Central memory CD8-positive, alpha-beta T cell (primary cell): ENCODE measurements at regions not wholly inside any gene's neighbourhood (a gene's known extent, or its start where the extent isn't known, plus 50 kb on each side); places are given as distances from the start of the nearest gene placed in this dataset.
A peak's percentile ranks its signal among the peaks of the same experiment; 100 is the strongest.

Source experiments
- ATAC-seq: fragments of 150-1000 bp; cut with Tn5 transposase; replicated peaks from 2 replicates; pipeline ENCODE4 v1.10.0; 2022; ENCODE audit warnings: mild to moderate bottlenecking, moderate FRiP score, moderate number of reproducible peaks; ENCODE audit not compliant: poor library complexity, severe bottlenecking; ENCODE audit errors: extremely low read depth
- DNase-seq, 2 donors: peaks; one replicate each; pipeline ENCODE4 v3.0.0; 2021; ENCODE audit warnings: low spot score in 2 of 2
- H3K27ac Mint-ChIP-seq: one replicate; pipeline ENCODE4 v1.8.0; 2022; ENCODE audit warnings: low read depth, mild to moderate bottlenecking, moderate library complexity, mixed read lengths
- H3K27me3 Mint-ChIP-seq: one replicate; pipeline ENCODE4 v1.8.0; 2022; ENCODE audit warnings: mixed read lengths
- H3K36me3 Mint-ChIP-seq: one replicate; pipeline ENCODE4 v1.8.0; 2022; ENCODE audit warnings: mild to moderate bottlenecking, moderate library complexity, mixed read lengths; ENCODE audit not compliant: insufficient read depth
- H3K4me1 Mint-ChIP-seq: one replicate; pipeline ENCODE4 v1.8.0; 2022; ENCODE audit warnings: mixed read lengths
- H3K4me3 Mint-ChIP-seq: one replicate; pipeline ENCODE4 v1.8.0; 2022; ENCODE audit warnings: mild to moderate bottlenecking, moderate library complexity, mixed read lengths
- H3K9me3 Mint-ChIP-seq: one replicate; pipeline ENCODE4 v1.8.0; 2022; ENCODE audit warnings: mixed read lengths

DNA sequence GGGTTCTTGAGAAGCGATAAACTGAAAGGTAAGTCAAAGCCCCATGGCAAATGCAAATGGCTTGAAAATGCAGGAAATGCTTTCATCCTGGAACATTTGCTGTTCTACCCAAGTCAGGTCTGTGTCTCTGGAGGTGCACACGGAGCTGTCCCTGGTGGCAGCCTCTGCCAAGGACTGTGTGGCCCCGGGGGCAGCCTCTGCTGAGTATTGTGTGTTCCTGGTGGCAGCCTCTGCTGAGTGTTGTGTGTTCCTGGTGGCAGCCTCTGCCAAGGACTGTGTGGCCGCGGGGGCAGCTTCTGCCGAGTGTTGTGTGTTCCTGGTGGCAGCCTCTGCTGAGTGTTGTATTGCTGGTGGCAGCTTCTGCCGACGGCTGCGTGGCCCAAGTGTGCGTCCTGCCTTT, 135.6 kb upstream of the ALKAL2 start:
- ATAC-seq, result no peak
- no peak overlapping the region for H3K27ac Mint-ChIP-seq

DNA sequence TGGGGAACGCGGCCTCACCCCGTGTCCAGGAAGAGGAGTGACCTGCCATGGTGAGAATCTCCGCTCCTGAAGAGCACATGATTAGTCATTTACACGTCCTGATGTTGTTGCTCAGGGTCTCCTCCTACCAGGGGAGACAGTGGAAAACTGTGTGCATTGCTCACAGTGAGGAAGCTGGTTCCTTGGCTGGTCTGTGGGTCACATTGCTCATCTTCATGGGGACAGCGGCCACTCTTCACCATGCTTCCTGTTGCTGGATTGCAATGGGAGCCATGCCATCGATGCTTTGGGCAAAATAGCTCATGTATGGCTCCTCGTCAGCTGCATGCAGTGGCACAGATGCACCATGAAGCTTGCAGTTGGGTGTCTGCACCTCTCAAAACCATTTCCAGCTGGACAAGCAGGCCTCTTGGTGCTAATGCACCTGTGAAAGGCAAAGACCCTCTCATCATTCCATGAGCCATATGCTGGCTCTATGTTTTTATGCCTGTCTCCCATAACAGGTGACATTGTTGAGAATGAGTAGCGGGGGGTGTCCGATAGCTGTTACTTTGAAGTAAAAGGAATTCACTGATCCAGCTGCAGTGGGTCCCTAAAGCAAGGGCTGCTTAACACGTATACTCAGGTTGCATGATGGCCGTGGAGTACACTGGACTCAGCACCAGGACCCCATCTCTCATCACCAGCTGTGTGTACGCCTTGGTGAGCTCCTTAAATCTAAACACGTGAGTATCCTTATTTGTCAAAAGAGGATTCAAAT, 135.0 kb upstream of the ALKAL2 start:
- H3K27me3 Mint-ChIP-seq, result peaks cover 13% of the 10 kb centered on the region
- DNase-seq (no peak), ATAC-seq (no peak)
- H3K4me3 Mint-ChIP-seq, result no peak overlapping the region
- H3K9me3 Mint-ChIP-seq, result no peaks in the 10 kb centered on the region
- no peak overlapping the region for H3K27ac Mint-ChIP-seq
- peaks cover 5% of the 10 kb centered on the region for H3K36me3 Mint-ChIP-seq
- H3K4me1 Mint-ChIP-seq, result no peaks in the 10 kb centered on the region

More for the DNA sequence above, 135.6 kb upstream of the ALKAL2 start:
- DNase-seq, result no peak
- Mint-ChIP-seq H3K4me1 (no peaks in the 10 kb centered on the region), H3K4me3 (no peak overlapping the region), H3K27me3 (peaks cover 8% of the 10 kb centered on the region), H3K9me3 (no peaks in the 10 kb centered on the region), H3K36me3 (peaks cover 5% of the 10 kb centered on the region)

DNA sequence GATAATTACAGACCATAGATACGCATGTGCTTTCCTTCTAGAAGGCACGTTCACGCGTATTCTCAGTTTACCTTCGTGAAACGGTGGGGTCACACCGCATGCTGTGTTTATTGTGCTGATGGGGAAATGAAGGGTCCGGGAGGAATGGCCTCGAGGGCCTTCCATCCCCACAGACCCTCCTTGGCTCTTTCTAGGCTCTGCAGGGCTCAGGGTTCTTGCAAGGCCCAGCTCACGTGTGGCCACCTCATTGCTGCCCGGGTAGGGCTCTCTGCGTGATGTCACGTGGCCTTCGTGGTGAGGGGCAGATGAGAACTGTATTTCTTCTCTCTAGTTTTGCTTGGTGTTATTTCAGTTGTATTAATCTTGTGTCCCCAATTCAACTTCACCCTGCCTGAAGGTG, 133.5 kb upstream of the ALKAL2 start:
- H3K27me3 Mint-ChIP-seq, result peaks cover 13% of the 10 kb centered on the region
- H3K4me1 Mint-ChIP-seq, result no peaks in the 10 kb centered on the region
- ATAC-seq (no peak), DNase-seq (no peak)
- no peak overlapping the region for H3K27ac Mint-ChIP-seq
- H3K9me3 Mint-ChIP-seq, result no peaks in the 10 kb centered on the region
- no peak overlapping the region for H3K4me3 Mint-ChIP-seq
- peaks cover 5% of the 10 kb centered on the region for H3K36me3 Mint-ChIP-seq

DNA sequence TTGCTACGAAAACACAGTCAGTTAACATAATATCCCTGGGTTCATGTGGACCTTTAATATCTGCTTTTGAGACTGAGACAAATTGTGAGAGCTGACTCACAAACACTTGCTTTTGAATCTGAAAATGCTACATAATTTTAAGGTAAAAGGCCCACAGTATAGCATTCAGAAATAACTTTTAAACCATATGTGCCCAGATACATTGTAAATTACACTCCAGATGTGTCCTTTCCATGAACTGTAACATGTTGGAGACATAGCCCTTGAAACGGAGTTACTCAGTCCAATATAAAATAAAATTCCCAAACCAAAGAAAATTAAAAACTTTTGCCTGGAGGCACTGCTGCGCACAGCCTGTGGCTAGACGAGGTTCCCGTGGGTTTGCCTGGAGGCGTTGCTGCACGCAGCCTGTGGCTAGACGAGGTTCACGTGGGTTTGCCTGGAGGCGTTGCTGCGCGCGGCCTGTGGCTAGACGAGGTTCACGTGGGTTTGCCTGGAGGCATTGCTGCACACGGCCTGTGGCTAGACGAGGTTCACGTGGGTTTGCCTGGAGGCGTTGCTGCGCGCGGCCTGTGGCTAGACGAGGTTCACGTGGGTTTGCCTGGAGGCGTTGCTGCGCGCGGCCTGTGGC, 131.9 kb upstream of the ALKAL2 start:
- peak; percentile 32 for ATAC-seq
- Mint-ChIP-seq H3K27ac (no peak overlapping the region), H3K36me3 (peaks cover 8% of the 10 kb centered on the region), H3K9me3 (no peaks in the 10 kb centered on the region), H3K4me1 (no peaks in the 10 kb centered on the region), H3K4me3 (no peak overlapping the region), H3K27me3 (peaks cover 28% of the 10 kb centered on the region)
- DNase-seq, result no peak

DNA sequence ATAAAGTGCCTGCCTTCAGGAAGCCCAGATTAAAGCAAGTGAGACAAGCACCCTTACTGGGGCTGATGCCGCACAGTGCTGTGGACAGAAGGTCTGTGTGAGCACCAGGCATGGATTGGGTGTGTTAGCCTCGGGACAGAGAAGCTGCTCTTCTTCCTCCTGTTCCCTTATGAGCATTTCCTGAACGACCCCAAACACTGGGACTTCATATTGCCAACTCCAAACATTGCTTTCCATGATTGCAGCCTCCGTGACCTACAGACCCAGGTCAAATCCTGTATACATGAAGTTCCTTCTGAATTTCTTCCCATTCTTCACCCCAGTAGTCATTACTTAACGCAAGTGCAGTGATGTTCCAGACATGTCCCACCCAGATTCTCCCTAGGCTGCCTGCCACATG, 129.8 kb upstream of the ALKAL2 start:
- DNase-seq (no peak), ATAC-seq (no peak)
- Mint-ChIP-seq H3K36me3 (peaks cover 8% of the 10 kb centered on the region), H3K4me3 (no peak overlapping the region), H3K27ac (no peak overlapping the region), H3K27me3 (peaks cover 30% of the 10 kb centered on the region), H3K9me3 (no peaks in the 10 kb centered on the region), H3K4me1 (no peaks in the 10 kb centered on the region)

DNA sequence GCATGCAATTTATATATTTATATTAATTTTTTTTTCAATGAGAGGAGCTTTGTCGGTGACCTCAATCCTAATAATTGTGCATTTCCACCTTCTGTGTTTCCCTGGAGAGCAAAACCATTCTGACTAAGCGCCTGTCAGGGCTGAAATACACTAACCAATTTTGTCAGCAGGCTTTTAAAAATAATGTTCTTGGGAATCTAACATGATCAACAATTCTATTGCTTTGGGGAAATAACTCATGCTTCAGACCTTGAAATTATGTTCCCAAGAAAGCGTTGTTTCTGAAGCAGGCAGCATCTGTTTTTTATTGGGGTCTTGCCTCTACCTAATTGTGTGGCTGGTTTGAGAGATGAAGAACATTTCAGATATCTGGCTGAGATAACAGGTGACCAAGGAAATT, 129.1 kb upstream of the ALKAL2 start:
- H3K27me3 Mint-ChIP-seq, result peaks cover 30% of the 10 kb centered on the region
- H3K9me3 Mint-ChIP-seq, result no peaks in the 10 kb centered on the region
- no peaks in the 10 kb centered on the region for H3K4me1 Mint-ChIP-seq
- DNase-seq (no peak), ATAC-seq (no peak)
- no peak overlapping the region for H3K27ac Mint-ChIP-seq
- H3K36me3 Mint-ChIP-seq, result peaks cover 8% of the 10 kb centered on the region
- H3K4me3 Mint-ChIP-seq, result no peak overlapping the region

DNA sequence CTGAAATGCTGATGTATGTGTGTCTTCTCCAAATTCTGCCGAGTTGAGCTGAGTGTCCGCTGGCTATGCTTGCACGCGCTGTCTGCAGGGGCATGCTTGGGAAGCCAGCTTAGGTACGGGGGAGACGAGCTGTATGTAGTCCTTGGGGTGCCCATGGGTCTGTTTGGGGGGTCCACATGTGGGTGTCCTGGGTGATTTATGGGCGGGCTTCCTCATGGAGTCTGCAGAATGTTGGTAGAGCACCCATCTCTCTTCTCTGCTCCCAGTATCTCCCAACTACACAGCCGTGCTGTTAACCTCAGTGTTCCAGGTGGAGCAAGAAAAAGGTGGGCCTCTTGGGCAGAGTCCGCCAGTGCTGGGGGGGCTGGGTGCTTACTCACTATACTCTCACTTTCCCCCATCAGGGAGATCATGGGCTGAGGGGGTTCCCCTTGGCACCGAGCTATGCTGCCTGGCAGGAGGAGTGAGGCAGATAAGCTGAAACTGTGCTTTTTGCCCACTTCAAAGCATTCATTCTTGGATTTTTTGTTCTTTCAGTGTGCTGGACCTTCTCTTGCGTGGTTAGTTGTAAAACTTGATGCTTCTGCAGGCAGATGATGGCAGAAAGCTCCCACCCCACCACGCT, 128.2 kb upstream of the ALKAL2 start:
- no peak for ATAC-seq

DNA sequence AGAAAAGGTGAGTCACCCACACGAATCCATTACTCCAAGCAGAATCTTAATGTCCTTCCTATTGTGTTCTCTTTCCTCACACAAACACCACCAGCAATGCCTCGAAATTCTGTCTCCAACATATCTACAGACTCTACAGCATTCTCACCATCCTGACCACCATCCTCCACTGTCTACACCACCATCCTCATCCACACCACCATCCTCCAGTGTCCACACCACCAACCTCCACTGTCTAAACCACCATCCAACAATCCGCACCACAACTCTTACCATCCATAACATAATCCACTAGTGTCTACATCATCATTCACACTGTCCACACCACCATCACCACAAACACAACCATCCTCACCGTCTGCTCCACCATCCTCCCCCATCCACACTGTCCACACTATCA, 121.6 kb upstream of the ALKAL2 start:
- Mint-ChIP-seq H3K4me1 (no peaks in the 10 kb centered on the region), H3K9me3 (peaks cover 6% of the 10 kb centered on the region), H3K27ac (no peak overlapping the region), H3K27me3 (no peaks in the 10 kb centered on the region), H3K4me3 (no peak overlapping the region), H3K36me3 (no peaks in the 10 kb centered on the region)
- DNase-seq (no peak), ATAC-seq (no peak)

More for the DNA sequence above, 128.2 kb upstream of the ALKAL2 start:
- DNase-seq, result no peak
- H3K9me3 Mint-ChIP-seq, result no peaks in the 10 kb centered on the region
- H3K27ac Mint-ChIP-seq, result no peak overlapping the region
- H3K27me3 Mint-ChIP-seq, result peaks cover 30% of the 10 kb centered on the region
- H3K36me3 Mint-ChIP-seq, result peaks cover 8% of the 10 kb centered on the region
- no peak overlapping the region for H3K4me3 Mint-ChIP-seq
- no peaks in the 10 kb centered on the region for H3K4me1 Mint-ChIP-seq

DNA sequence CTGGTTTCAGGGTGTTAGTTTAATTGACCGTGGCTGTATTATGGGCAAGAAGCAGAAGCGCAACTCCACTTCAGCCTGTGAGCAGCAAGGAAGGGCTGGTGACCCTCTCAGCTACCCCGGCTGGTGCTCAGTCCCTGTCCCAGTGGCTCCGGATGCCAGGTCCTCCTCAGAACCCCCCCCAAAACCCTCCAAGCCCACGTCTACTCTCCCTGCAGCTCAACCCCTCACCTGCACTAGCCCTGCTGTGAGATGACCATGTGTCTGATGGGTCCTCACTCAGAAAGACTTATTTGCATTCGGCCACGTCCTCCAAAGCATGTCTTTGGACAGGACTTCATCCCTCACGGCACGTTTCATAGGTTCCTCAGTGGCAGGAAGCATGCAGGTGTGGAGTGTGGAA, 119.7 kb upstream of the ALKAL2 start:
- Mint-ChIP-seq H3K4me1 (peaks cover 6% of the 10 kb centered on the region), H3K27me3 (no peaks in the 10 kb centered on the region), H3K36me3 (no peaks in the 10 kb centered on the region), H3K9me3 (peaks cover 10% of the 10 kb centered on the region), H3K4me3 (no peak overlapping the region), H3K27ac (no peak overlapping the region)
- ATAC-seq (no peak), DNase-seq (no peak)

DNA sequence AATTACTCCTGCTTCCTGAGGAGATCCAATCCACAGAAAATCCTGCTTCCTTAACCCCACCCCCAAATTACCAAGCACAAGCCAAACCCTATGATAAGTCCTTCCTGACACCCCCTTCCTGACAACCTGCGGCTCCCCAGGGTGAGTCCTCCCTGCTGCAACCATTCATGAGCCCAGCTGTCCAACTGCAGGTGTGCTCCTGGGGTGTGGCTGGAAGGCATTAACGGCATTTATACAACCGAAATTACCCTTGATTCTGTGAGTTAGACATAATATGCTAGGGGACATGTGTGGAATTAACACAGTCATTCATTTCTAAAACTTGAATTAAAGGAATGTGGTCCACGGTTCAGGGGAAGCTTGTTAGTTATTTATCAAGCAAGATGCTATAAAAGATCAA, 119.0 kb upstream of the ALKAL2 start:
- no peak for ATAC-seq
- H3K27ac Mint-ChIP-seq, result no peak overlapping the region
- H3K27me3 Mint-ChIP-seq, result no peaks in the 10 kb centered on the region
- H3K4me3 Mint-ChIP-seq, result no peak overlapping the region
- no peak for DNase-seq
- H3K9me3 Mint-ChIP-seq, result peaks cover 10% of the 10 kb centered on the region
- peaks cover 6% of the 10 kb centered on the region for H3K4me1 Mint-ChIP-seq
- H3K36me3 Mint-ChIP-seq, result no peaks in the 10 kb centered on the region

DNA sequence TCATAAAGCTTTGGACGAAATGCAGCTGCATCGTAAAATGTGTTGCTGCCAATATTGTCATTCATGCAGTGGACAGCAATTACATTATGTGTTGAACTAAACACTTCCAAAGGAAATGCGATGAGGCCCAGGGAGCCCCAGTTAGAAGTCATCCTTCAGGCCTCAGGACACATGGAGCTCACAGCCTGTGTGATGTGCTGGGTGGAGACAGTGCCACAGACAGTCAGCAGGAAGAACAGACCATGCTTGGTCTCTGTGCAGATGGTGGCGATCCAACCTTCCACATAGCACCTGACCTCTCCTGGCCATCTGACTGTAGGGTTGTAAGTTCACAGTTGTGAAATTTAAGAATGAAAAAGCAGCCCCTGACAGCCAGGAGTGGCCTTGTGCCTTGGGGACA, 118.3 kb upstream of the ALKAL2 start:
- Mint-ChIP-seq H3K27me3 (no peaks in the 10 kb centered on the region), H3K36me3 (no peaks in the 10 kb centered on the region), H3K4me1 (peaks cover 6% of the 10 kb centered on the region), H3K9me3 (peaks cover 10% of the 10 kb centered on the region), H3K27ac (no peak overlapping the region), H3K4me3 (no peak overlapping the region)
- ATAC-seq (no peak), DNase-seq (no peak)

DNA sequence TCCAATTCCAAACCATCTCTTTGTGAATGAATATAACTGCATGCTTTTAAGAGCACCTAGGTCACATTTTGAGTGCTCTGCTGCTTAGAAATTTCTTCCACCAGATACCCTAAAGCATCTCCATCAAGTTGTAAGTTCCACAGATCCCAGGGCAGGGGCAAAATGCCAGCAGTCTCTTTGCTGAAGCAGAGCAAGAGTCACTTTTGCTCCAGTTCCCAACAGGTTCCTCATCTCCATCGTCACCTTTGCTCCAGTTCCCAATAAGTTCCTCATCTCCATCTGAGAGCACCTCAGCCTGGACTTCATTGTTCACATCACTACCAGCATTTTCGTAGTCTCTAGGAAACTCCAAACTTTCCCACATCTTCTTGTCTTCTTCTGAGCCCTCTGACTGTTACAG, 116.7 kb upstream of the ALKAL2 start:
- H3K9me3 Mint-ChIP-seq, result peaks cover 10% of the 10 kb centered on the region
- peaks cover 6% of the 10 kb centered on the region for H3K4me1 Mint-ChIP-seq
- H3K36me3 Mint-ChIP-seq, result no peaks in the 10 kb centered on the region
- no peak overlapping the region for H3K27ac Mint-ChIP-seq
- no peaks in the 10 kb centered on the region for H3K27me3 Mint-ChIP-seq
- H3K4me3 Mint-ChIP-seq, result no peak overlapping the region
- DNase-seq, result no peak
- no peak for ATAC-seq

DNA sequence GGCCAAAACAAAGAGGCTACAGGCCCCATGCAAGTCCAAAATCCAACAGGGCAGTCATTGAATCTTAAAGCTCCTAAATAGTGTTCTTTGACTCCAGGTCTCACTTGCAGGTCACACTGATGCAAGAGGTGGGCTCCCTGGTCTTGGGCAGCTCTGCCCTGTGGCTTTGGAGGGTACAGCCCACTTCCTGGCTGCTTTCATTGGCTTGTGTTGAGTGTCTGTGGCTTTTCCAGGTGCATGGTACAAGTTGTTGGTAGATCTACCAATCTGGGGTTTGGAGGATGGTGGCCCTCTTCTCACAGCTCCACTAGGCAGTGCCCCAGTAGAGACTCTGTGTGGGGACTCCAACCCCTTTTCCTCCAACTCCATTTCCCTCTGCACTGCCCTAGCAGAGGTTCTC, 115.8 kb upstream of the ALKAL2 start:
- Mint-ChIP-seq H3K36me3 (no peaks in the 10 kb centered on the region), H3K4me1 (peaks cover 6% of the 10 kb centered on the region), H3K27me3 (no peaks in the 10 kb centered on the region), H3K4me3 (no peak overlapping the region), H3K9me3 (peaks cover 10% of the 10 kb centered on the region), H3K27ac (no peak overlapping the region)
- DNase-seq (no peak), ATAC-seq (no peak)
